Upper lobe of right lung (tissue), 1 donor: ENCODE measurements at regions not wholly inside any gene's neighbourhood (a gene's known extent, or its start where the extent isn't known, plus 50 kb on each side); places are given as distances from the start of the nearest gene placed in this dataset.
A peak's percentile ranks its signal among the peaks of the same experiment; 100 is the strongest.
"Not testable (repeated sequence)": the region's sequence is repeated elsewhere in the genome, so short reads cannot be mapped to it uniquely, and the experiment has no call there.

Experiments used
- ATAC-seq: fragments of 200-7000 bp; cut with Tn5 transposase; one replicate; pipeline ENCODE4 v1.9.1; 2020; ENCODE audit warnings: mild to moderate bottlenecking, moderate library complexity
- DNase-seq: peaks from one replicate; pipeline ENCODE4 v3.0.0-alpha.2; 2020
- H3K27ac ChIP-seq: fragments of 200-600 bp; one replicate; pipeline ENCODE4 v1.8.0; 2022
- H3K27me3 ChIP-seq: fragments of 200-600 bp; one replicate; pipeline ENCODE4 v1.8.0; 2022; ENCODE audit warnings: mild to moderate bottlenecking
- H3K36me3 ChIP-seq: fragments of 200-600 bp; one replicate; pipeline ENCODE4 v1.8.0; 2022
- H3K4me1 ChIP-seq: fragments of 200-600 bp; one replicate; pipeline ENCODE4 v1.8.0; 2022
- H3K4me3 ChIP-seq: fragments of 200-600 bp; one replicate; pipeline ENCODE4 v1.8.0; 2022; ENCODE audit warnings: mild to moderate bottlenecking
- H3K9me3 ChIP-seq: fragments of 200-600 bp; one replicate; pipeline ENCODE4 v1.8.0; 2022
- intact Hi-C: fragments of 100-400 bp; cut with DNase I; formaldehyde crosslinking; loops from one replicate; pipeline ENCODE4 v1.11.0; 2022
- TF ChIP-seq, protein P1 (sequence below): fragments of 200-600 bp; IDR thresholded peaks from one replicate; pipeline ENCODE4 v1.8.0; 2022; ENCODE audit warnings: antibody characterized with exemption
- donor health status: DM: no; HTN: yes; CAD: no; lungs with severe emphysema.

DNA sequence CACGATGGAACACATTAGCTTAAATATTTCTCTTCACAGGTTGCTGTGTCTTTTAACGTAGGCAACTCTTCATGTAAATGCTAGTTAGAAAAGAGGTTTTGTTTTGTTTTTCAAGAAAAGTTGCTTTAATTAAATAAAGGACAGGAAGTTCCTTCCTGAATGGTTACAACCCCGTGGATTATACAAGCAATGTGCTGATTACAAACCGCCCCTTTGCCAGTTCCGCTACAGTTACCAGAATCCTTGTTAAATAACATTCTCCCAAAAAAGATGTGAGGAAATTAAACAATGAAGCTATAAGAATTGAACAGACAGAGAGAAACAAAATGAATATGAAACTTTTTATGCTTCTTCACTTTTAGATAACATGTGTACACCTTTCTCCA, 75.1 kb downstream of the LYZL2 start:
- Histone ChIP-seq H3K27ac (peak overlapping the region; percentile 91), H3K4me3 (peak overlapping the region; percentile 14), H3K4me1 (peaks cover 20% of the 10 kb centered on the region), H3K36me3 (no peaks in the 10 kb centered on the region), H3K9me3 (no peaks in the 10 kb centered on the region), H3K27me3 (no peaks in the 10 kb centered on the region)
- intact Hi-C loops = no loop called here
- TF ChIP-seq, protein P1, sequence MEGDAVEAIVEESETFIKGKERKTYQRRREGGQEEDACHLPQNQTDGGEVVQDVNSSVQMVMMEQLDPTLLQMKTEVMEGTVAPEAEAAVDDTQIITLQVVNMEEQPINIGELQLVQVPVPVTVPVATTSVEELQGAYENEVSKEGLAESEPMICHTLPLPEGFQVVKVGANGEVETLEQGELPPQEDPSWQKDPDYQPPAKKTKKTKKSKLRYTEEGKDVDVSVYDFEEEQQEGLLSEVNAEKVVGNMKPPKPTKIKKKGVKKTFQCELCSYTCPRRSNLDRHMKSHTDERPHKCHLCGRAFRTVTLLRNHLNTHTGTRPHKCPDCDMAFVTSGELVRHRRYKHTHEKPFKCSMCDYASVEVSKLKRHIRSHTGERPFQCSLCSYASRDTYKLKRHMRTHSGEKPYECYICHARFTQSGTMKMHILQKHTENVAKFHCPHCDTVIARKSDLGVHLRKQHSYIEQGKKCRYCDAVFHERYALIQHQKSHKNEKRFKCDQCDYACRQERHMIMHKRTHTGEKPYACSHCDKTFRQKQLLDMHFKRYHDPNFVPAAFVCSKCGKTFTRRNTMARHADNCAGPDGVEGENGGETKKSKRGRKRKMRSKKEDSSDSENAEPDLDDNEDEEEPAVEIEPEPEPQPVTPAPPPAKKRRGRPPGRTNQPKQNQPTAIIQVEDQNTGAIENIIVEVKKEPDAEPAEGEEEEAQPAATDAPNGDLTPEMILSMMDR = no peak
- ATAC-seq = no peak
- no peak for DNase-seq

DNA sequence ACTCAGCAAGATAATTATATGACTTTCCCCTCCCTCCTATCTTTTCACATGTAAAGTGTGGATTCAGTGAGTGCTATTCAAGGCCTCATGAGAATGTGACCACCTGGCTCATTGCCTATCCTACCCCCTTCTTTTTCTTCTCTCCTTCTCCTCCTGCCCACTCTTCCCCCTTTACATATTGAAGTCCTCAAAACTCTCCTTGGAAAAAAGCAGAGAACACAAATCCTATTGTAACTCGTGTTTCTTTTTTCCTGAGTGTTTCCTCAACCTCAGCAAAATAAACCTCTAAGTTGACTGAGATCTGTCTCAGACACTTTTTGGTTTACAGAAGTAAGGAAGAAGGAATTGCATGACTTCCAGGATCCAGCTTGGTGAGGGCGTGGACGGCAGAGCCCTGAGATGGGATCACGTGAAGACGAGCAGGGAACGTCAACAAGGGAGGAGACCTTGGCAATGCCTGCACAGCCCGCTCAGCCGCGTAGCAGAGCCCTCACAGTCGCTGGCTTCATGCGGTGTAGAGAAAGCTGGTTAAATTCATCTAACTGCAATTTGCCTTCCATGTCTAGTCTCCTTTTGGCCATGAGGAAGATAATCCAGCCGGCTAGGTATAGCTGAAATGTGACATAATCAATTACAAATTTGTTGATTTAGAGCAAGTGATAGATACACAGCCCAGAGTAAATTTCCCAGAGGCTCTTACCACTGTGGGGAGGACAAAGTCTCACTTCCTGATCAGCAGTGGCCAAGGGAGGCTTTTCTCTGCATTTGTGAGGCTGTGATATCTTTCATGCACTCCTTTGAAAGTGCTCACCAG, 75.7 kb downstream of the LYZL2 start:
- no peaks in the 10 kb centered on the region for H3K27me3 ChIP-seq
- TF ChIP-seq, protein P1 = no peak
- ATAC-seq (peak; percentile 94), DNase-seq (peak; percentile 77)
- intact Hi-C loops = no loop called here
- peak overlapping the region; percentile 91 for H3K27ac ChIP-seq
- H3K4me3 ChIP-seq = peak overlapping the region; percentile 14
- H3K4me1 ChIP-seq = peaks cover 20% of the 10 kb centered on the region
- no peaks in the 10 kb centered on the region for H3K9me3 ChIP-seq
- H3K36me3 ChIP-seq = no peaks in the 10 kb centered on the region

DNA sequence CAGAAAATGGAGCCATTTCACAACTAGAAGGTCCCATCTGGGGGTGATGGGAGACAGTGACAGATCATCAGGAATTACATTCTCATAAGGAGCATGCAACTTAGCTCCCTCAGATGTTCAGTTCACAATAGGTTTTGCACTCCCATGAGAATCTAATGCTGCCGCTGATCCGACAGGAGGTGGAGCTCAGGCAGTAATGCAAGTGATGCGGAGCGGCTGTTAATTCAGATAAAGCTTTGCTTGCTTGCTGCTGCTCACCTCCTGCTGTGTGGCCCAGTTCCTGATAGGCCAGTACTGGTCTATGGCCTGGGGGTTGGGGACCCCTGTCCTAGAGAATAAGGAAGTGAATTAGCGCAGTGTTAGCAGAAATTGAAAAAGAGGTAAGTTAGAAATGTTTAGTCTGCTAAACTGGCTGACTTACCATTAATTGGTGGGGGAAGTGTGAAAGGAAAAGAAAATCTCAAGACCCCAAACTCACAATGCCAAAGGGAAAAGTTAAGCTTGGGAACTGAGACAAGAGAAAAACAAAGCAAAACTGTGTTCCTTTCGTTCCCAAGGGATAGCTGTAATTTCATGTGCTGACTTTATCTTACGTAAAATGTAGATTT, 76.4 kb downstream of the LYZL2 start:
- Histone ChIP-seq H3K27ac (peak overlapping the region; percentile 91), H3K4me3 (no peak overlapping the region), H3K9me3 (no peaks in the 10 kb centered on the region), H3K27me3 (no peaks in the 10 kb centered on the region), H3K4me1 (peaks cover 20% of the 10 kb centered on the region), H3K36me3 (no peaks in the 10 kb centered on the region)
- no peak for ATAC-seq
- DNase-seq = no peak
- intact Hi-C loops = no loop called here
- TF ChIP-seq, protein P1 = no peak

DNA sequence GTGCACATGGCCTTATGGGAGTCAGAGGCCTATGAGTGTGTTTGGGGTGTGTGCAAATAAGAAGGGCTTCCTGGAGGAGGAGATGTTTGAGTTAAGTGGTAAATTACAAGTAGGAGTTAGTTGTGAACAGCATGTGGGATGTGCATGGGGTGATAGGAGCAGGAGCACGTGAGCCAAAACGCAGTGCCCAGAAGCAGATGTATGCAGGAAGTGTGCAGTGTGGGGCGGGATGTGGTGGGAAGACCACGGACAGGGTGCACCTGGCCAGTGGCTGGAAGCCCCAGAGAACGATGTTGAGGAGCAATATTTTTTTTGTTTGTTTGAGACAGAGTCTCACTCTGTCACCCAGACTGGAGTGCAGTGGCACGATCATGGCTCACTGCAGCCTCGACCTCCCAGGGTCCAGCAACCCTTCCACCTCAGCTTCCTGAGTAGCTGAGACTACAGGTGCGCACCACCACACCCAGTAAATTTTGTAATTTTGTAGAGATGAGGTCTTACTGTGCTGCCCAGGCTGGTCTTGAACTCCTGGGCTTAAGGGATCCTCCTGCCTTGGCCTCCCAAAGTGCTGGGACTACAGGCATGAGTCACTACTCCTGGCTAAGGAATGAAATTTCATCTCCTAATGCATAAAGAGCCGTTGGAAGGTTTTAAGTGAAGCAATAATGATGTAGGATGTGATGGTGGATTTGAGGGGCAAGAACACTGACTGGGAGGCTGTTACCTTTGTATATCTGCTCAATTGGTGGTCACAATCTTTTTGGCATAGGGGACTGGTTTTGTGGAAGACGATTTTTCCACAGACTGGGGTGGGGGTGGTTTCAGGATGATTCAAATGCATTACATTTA, 78.4 kb downstream of the LYZL2 start:
- Histone ChIP-seq H3K4me3 (no peak overlapping the region), H3K27me3 (no peaks in the 10 kb centered on the region), H3K4me1 (peaks cover 20% of the 10 kb centered on the region), H3K36me3 (no peaks in the 10 kb centered on the region), H3K9me3 (no peaks in the 10 kb centered on the region), H3K27ac (no peak overlapping the region)
- ATAC-seq (no peak), DNase-seq (no peak)
- intact Hi-C loops = no loop called here
- TF ChIP-seq, protein P1 = no peak

DNA sequence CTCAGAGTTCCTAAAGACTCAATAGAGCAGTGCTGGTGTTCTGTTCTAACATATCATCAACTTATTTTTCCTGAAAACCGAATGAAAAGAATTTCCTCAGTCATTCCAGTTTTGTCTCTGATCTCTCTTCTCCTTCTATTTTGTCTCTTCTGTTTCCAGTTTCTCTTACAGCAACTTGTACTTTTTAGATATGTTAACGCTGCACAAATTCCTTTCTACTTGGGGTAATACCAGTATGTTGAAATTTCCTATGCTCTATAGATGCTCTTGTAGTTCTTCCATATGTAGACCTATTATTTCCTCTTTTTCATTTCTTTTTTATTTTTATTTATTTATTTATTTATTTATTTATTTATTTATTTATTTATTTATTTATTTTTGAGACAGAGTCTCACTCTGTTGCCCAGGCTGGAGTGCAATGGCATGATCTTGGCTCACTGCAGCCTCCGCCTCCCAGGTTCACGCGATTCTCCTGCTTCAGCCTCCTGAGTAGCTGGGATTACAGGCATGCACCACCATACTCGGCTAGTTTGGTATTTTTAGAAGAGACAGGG, 80.3 kb downstream of the LYZL2 start:
- H3K4me3 ChIP-seq, H3K27ac ChIP-seq: not testable (repeated sequence)

More for the DNA sequence above, 80.3 kb downstream of the LYZL2 start:
- DNase-seq, H3K27me3 ChIP-seq, H3K36me3 ChIP-seq, intact Hi-C loops, ATAC-seq, H3K9me3 ChIP-seq: not testable (repeated sequence)
- peaks cover 11% of the 10 kb centered on the region for H3K4me1 ChIP-seq
